Endothelial cell of umbilical vein (primary cell): ENCODE measurements at regions not wholly inside any gene's neighbourhood (a gene's known extent, or its start where the extent isn't known, plus 50 kb on each side); places are given as distances from the start of the nearest gene placed in this dataset.
"Not testable (repeated sequence)": the region's sequence is repeated elsewhere in the genome, so short reads cannot be mapped to it uniquely, and the experiment has no call there.

ENCODE experiments used
- BruUV-seq: library from RNA; stranded (reverse); fragments of 400-500 nt; replicated peaks from 2 replicates; lab custom pipeline; 2021; lab: Mats Ljungman, UMichigan
- CTCF ChIA-PET: fragments of 300-600, 350-600 bp; sonication (Branson Sonifier 250); formaldehyde crosslinking; loops from one replicate; lab custom pipeline; 2021; ENCODE audit warnings: antibody characterized with exemption, inconsistent platforms; lab: Charles Lee
- POLR2A ChIA-PET: fragments of 300-600, 350-600 bp; sonication (Branson Sonifier 250); formaldehyde crosslinking; loops from one replicate; lab custom pipeline; 2021; ENCODE audit warnings: antibody characterized with exemption, inconsistent platforms; lab: Charles Lee
- DNase-seq: peaks from one replicate; pipeline ENCODE4 v3.0.0-alpha.2; 2011; ENCODE audit warnings: low read depth, low spot score
- FAIRE-seq: peaks from 2 replicates; lab custom pipeline; 2011; peaks lifted over from hg19 to GRCh38; lab: Jason Lieb, UNC
- H2AFZ ChIP-seq: 2 replicates; pipeline ENCODE4 v1.6.0; 2012; ENCODE audit warnings: low read depth, low read length, control low read depth, inconsistent platforms
- H3K27ac ChIP-seq: 2 replicates; pipeline ENCODE4 v1.5.1; 2011; ENCODE audit warnings: low read depth, mild to moderate bottlenecking, control low read depth, low read length, moderate library complexity; ENCODE audit not compliant: insufficient read depth
- H3K27me3 ChIP-seq, 2 experiments: 2 replicates each; pipeline versions ENCODE4 v1.6.0 to v1.6.1; 2011; ENCODE audit warnings: low read length in 2 of 2, mixed read lengths in 1 of 2; ENCODE audit not compliant: control insufficient read depth in 2 of 2, insufficient read depth in 2 of 2
- H3K36me3 ChIP-seq, 2 experiments: 2 replicates in 1 of 2; 3 replicates in 1 of 2; pipeline ENCODE4 v1.5.1; 2011; ENCODE audit warnings: low read length in 2 of 2, mild to moderate bottlenecking in 1 of 2, moderate library complexity in 1 of 2; ENCODE audit not compliant: control insufficient read depth in 2 of 2, insufficient read depth in 2 of 2; ENCODE audit errors: extremely low read depth in 1 of 2
- H3K4me1 ChIP-seq: 3 replicates; pipeline ENCODE4 v1.5.1; 2011; ENCODE audit warnings: mild to moderate bottlenecking, low read length; ENCODE audit not compliant: control insufficient read depth, insufficient read depth; ENCODE audit errors: extremely low read depth
- H3K4me2 ChIP-seq: 2 replicates; pipeline ENCODE4 v1.6.1; 2011; ENCODE audit warnings: low read length, control low read depth, mixed read lengths; ENCODE audit not compliant: insufficient read depth
- H3K4me3 ChIP-seq, 3 experiments: fragments of 200-600 bp in 1 of 3; sonication (generic), shearing (Covaris generic) in 1 of 3; replicated peaks in 1 of 3; 2 replicates each; pipeline ENCODE4 v1.5.1; 2011 to 2016; ENCODE audit warnings: control low read depth in 3 of 3, low read length in 3 of 3, mild to moderate bottlenecking in 2 of 3, inconsistent platforms in 1 of 3, low read depth in 1 of 3, moderate library complexity in 1 of 3; ENCODE audit not compliant: insufficient read depth in 1 of 3
- H3K79me2 ChIP-seq: 2 replicates; pipeline ENCODE4 v1.6.0; 2012; ENCODE audit warnings: low read length, inconsistent platforms; ENCODE audit not compliant: control insufficient read depth, insufficient read depth
- H3K9ac ChIP-seq: replicated peaks from 2 replicates; pipeline ENCODE3; 2011; ENCODE audit warnings: low read length, control low read depth; ENCODE audit not compliant: insufficient read depth; ENCODE audit errors: extremely low read depth
- H3K9me1 ChIP-seq: replicated peaks from 3 replicates; pipeline ENCODE4 v1.6.0; 2011; ENCODE audit warnings: mild to moderate bottlenecking, low read length; ENCODE audit not compliant: control insufficient read depth, insufficient read depth; ENCODE audit errors: extremely low read depth
- H3K9me3 ChIP-seq: replicated peaks from 2 replicates; pipeline ENCODE4 v1.5.1; 2012; ENCODE audit warnings: low read length, inconsistent platforms; ENCODE audit not compliant: control insufficient read depth, insufficient read depth
- H4K20me1 ChIP-seq: replicated peaks from 2 replicates; pipeline ENCODE3; 2011; ENCODE audit warnings: mild to moderate bottlenecking, low read length; ENCODE audit not compliant: control insufficient read depth, insufficient read depth; ENCODE audit errors: extremely low read depth
- EZH2 ChIP-seq: IDR thresholded peaks from 2 replicates; pipeline ENCODE4 v1.6.1; 2012; ENCODE audit warnings: borderline replicate concordance, low read depth, mild to moderate bottlenecking, moderate library complexity, low read length, inconsistent platforms; ENCODE audit not compliant: severe bottlenecking
- GATA2 ChIP-seq: IDR thresholded peaks from 2 replicates; pipeline ENCODE4 v1.7.0; 2011; ENCODE audit warnings: low read depth, mild to moderate bottlenecking, moderate library complexity, mixed read lengths, low read length; ENCODE audit not compliant: insufficient read length, insufficient read depth
- JUN ChIP-seq: IDR thresholded peaks from 2 replicates; pipeline ENCODE4 v1.6.1; 2011; ENCODE audit warnings: borderline replicate concordance, low read depth; ENCODE audit not compliant: insufficient read length, insufficient read depth
- POLR2AphosphoS5 ChIP-seq: IDR thresholded peaks from 2 replicates; pipeline ENCODE4 v1.6.1; 2012; ENCODE audit warnings: low read depth, mild to moderate bottlenecking, control low read depth, low read length, moderate library complexity; ENCODE audit not compliant: insufficient read depth
- dilution Hi-C: fragments of 300-500 bp; cut with MboI; formaldehyde crosslinking; loops from one replicate; pipeline ENCODE4 v1.15.0; 2019; ENCODE audit warnings: low sequenced_read_pairs; ENCODE audit not compliant: extremely low pct_ligation_motif_present
- intact Hi-C: fragments of 100-400 bp; cut with micrococcal nuclease; formaldehyde crosslinking; loops from one replicate; pipeline ENCODE4 v1.10.0; 2022
- TF ChIP-seq, protein P1 (sequence below): IDR thresholded peaks from 2 replicates; pipeline ENCODE4 v1.6.1; 2011; ENCODE audit not compliant: insufficient read depth, insufficient read length
- TF ChIP-seq, protein P2 (sequence below), 2 donors: IDR thresholded peaks; 1 replicate in 1 of 2; 2 replicates in 1 of 2; pipeline ENCODE4 v1.5.1; 2011; ENCODE audit warnings: low read length in 2 of 2, mild to moderate bottlenecking in 2 of 2, moderate library complexity in 2 of 2, control low read depth in 1 of 2, inconsistent platforms in 1 of 2, low read depth in 1 of 2; ENCODE audit not compliant: insufficient read depth in 1 of 2; ENCODE audit errors: extremely low read depth in 1 of 2

DNA sequence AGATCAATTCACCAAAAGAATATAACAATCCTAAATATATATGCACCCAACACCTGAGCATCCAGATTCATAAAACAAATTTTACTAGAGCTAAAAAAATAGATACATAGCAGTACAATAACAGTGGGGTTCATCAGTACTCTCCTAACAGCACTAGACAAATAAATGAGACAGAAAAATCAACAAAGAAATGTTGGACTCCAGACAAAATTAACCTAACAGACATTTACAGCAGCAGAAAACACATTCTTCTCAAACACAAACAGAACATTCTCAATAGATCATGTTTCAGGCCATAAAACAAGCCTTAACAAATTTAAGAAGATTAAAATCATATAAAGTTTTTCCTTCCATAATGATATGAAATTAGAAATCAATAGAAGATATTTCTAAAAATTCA lies 124.8 kb upstream of the NECTIN3 start:
- Histone ChIP-seq H3K4me2 (no peak overlapping the region), H3K9me1 (no peaks in the 10 kb centered on the region), H3K27ac (no peak overlapping the region), H4K20me1 (no peaks in the 10 kb centered on the region), H3K27me3 (no peaks in the 10 kb centered on the region), H3K79me2 (no peaks in the 10 kb centered on the region), H3K4me1 (no peaks in the 10 kb centered on the region), H3K9me3 (no peaks in the 10 kb centered on the region), H2AFZ (no peak overlapping the region), H3K36me3 (no peaks in the 10 kb centered on the region), H3K9ac (no peak overlapping the region), H3K4me3 (no peak overlapping the region)
- dilution Hi-C loops (no loop called here), intact Hi-C loops (no loop called here)
- TF ChIP-seq, protein P1, sequence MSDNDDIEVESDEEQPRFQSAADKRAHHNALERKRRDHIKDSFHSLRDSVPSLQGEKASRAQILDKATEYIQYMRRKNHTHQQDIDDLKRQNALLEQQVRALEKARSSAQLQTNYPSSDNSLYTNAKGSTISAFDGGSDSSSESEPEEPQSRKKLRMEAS: no peak
- TF ChIP-seq EZH2 (no peak), JUN (no peak), POLR2AphosphoS5 (no peak), GATA2 (no peak)
- TF ChIP-seq, protein P2, sequence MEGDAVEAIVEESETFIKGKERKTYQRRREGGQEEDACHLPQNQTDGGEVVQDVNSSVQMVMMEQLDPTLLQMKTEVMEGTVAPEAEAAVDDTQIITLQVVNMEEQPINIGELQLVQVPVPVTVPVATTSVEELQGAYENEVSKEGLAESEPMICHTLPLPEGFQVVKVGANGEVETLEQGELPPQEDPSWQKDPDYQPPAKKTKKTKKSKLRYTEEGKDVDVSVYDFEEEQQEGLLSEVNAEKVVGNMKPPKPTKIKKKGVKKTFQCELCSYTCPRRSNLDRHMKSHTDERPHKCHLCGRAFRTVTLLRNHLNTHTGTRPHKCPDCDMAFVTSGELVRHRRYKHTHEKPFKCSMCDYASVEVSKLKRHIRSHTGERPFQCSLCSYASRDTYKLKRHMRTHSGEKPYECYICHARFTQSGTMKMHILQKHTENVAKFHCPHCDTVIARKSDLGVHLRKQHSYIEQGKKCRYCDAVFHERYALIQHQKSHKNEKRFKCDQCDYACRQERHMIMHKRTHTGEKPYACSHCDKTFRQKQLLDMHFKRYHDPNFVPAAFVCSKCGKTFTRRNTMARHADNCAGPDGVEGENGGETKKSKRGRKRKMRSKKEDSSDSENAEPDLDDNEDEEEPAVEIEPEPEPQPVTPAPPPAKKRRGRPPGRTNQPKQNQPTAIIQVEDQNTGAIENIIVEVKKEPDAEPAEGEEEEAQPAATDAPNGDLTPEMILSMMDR (IDR thresholded peaks at IDR 0.05; ENCODE audit: extremely low read depth in 1 of 2, insufficient read depth in 1 of 2, low read depth in 1 of 2, low read length in 2 of 2): no peak
- DNase-seq (no peak), FAIRE-seq (no peak)
- CTCF ChIA-PET: no interaction called here
- BruUV-seq: no TSS peak
- POLR2A ChIA-PET: no interaction called here

DNA sequence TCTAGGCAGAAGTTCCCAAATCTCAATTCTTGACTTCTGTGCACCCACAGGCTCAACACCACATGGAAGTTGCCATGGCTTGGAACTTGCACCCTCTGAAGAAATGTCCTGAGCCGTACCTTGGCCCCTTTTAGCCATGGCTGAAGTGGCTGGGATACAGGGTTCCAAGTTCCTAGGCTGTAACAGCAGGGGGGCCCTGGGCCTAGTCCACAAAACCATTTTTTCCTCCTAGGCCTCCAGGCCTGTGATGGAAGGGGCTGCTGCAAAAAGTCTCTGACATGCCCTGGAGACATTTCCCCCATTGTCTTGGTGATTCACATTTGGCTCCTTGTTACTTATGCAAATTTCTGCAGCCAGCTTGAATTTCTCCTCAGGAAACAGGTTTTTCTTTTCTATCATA lies 122.4 kb upstream of the NECTIN3 start:
- H3K9me3 ChIP-seq, BruUV-seq, H3K79me2 ChIP-seq, CTCF ChIA-PET, H3K9me1 ChIP-seq, H3K36me3 ChIP-seq, H3K9ac ChIP-seq, H3K4me2 ChIP-seq, H3K4me3 ChIP-seq, H2AFZ ChIP-seq, intact Hi-C loops, H4K20me1 ChIP-seq, H3K27ac ChIP-seq, H3K27me3 ChIP-seq, FAIRE-seq, DNase-seq, dilution Hi-C loops, H3K4me1 ChIP-seq: not testable (repeated sequence)
- POLR2A ChIA-PET: interaction anchor here (0.6 kb wide), 1 partner anchor 965 kb away, joined by 3 read pairs; no protein-coding TSS in a partner anchor
